SK-N-SH treated with all-trans-retinoic acid at 6 μM for 48 hours (cell line): ENCODE measurements at regions not wholly inside any gene's neighbourhood (a gene's known extent, or its start where the extent isn't known, plus 50 kb on each side); places are given as distances from the start of the nearest gene placed in this dataset.

ENCODE experiments used
- ATAC-seq: fragments of 200-7000 bp; cut with Tn5 transposase; 3 replicates; pipeline ENCODE4 v1.9.1; 2020; ENCODE audit warnings: mild to moderate bottlenecking, moderate library complexity
- ARNTL ChIP-seq: fragments of 450-650 bp; formaldehyde crosslinking; IDR thresholded peaks from 2 replicates; pipeline ENCODE4 v1.5.0; 2020; ENCODE audit warnings: low read depth, mild to moderate bottlenecking, moderate library complexity, borderline replicate concordance
- BACH2 ChIP-seq: fragments of 250-450 bp; sonication (Bioruptor Pico); IDR thresholded peaks from 2 replicates; pipeline ENCODE4 v1.9.0; 2021; ENCODE audit warnings: mild to moderate bottlenecking, borderline replicate concordance
- CSDC2 ChIP-seq: fragments of 250-450 bp; sonication (Bioruptor Pico); IDR thresholded peaks from 2 replicates; pipeline ENCODE4 v1.5.0; 2020; ENCODE audit warnings: mild to moderate bottlenecking, moderate library complexity
- ESRRG ChIP-seq: fragments of 250-450 bp; sonication (Bioruptor Pico); IDR thresholded peaks from 2 replicates; pipeline ENCODE4 v1.6.1; 2021; ENCODE audit warnings: mild to moderate bottlenecking
- GLIS3 ChIP-seq: fragments of 250-450 bp; sonication (Bioruptor Pico); IDR thresholded peaks from 2 replicates; pipeline ENCODE4 v1.5.0; 2020; ENCODE audit warnings: mild to moderate bottlenecking, moderate library complexity
- ISL1 ChIP-seq: fragments of 250-450 bp; sonication (Bioruptor Pico); IDR thresholded peaks from 2 replicates; pipeline ENCODE4 v2.1.2; 2022; ENCODE audit warnings: mild to moderate bottlenecking, moderate library complexity
- OSR1 ChIP-seq: fragments of 250-450 bp; sonication (Bioruptor Pico); IDR thresholded peaks from 2 replicates; pipeline ENCODE4 v1.8.0; 2022; ENCODE audit warnings: moderate library complexity, mild to moderate bottlenecking, inconsistent platforms
- PPARA ChIP-seq: fragments of 250-450 bp; sonication (Bioruptor Pico); IDR thresholded peaks from 2 replicates; pipeline ENCODE4 v1.5.0; 2020; ENCODE audit warnings: mild to moderate bottlenecking, borderline replicate concordance
- RARB ChIP-seq: fragments of 250-450 bp; sonication (Bioruptor Pico); IDR thresholded peaks from 2 replicates; pipeline ENCODE4 v1.8.0; 2021; ENCODE audit warnings: mild to moderate bottlenecking, moderate library complexity
- SNAI2 ChIP-seq: fragments of 250-450 bp; sonication (Bioruptor Pico); IDR thresholded peaks from 2 replicates; pipeline ENCODE4 v1.5.0; 2020; ENCODE audit warnings: mild to moderate bottlenecking, moderate library complexity
- TCF4 ChIP-seq: fragments of 250-450 bp; sonication (Bioruptor Pico); IDR thresholded peaks from 2 replicates; pipeline ENCODE4 v1.8.0; 2021; ENCODE audit warnings: mild to moderate bottlenecking, moderate library complexity, borderline replicate concordance
- TOX ChIP-seq: fragments of 250-450 bp; sonication (Bioruptor Pico); IDR thresholded peaks from 2 replicates; pipeline ENCODE4 v1.8.0; 2021; ENCODE audit warnings: mild to moderate bottlenecking, moderate library complexity, borderline replicate concordance
- ZC3H10 ChIP-seq: fragments of 250-450 bp; sonication (Bioruptor Pico); IDR thresholded peaks from 2 replicates; pipeline ENCODE4 v1.5.1; 2021; ENCODE audit warnings: mild to moderate bottlenecking, moderate library complexity
- ZFP3 ChIP-seq: fragments of 250-450 bp; sonication (Bioruptor Pico); IDR thresholded peaks from 2 replicates; pipeline ENCODE4 v1.5.0; 2020; ENCODE audit warnings: mild to moderate bottlenecking, moderate library complexity
- ZFP30 ChIP-seq: fragments of 450-650 bp; formaldehyde crosslinking; IDR thresholded peaks from 2 replicates; pipeline ENCODE4 v1.5.0; 2022; ENCODE audit warnings: mild to moderate bottlenecking, moderate library complexity
- ZNF565 ChIP-seq: fragments of 450-650 bp; formaldehyde crosslinking; conservative IDR thresholded peaks from 2 replicates; pipeline ENCODE4 v1.5.0; 2020; ENCODE audit warnings: low read depth, mild to moderate bottlenecking, moderate library complexity
- ZNF70 ChIP-seq: fragments of 450-650 bp; formaldehyde crosslinking; IDR thresholded peaks from 2 replicates; pipeline ENCODE4 v1.5.0; 2020; ENCODE audit warnings: mild to moderate bottlenecking, moderate library complexity
- ZNF8 ChIP-seq: fragments of 450-650 bp; formaldehyde crosslinking; IDR thresholded peaks from 2 replicates; pipeline ENCODE4 v1.5.0; 2020; ENCODE audit warnings: mild to moderate bottlenecking, moderate library complexity
- TF ChIP-seq, protein P1 (sequence below): fragments of 250-450 bp; sonication (Bioruptor Pico); IDR thresholded peaks from 2 replicates; pipeline ENCODE4 v1.5.1; 2021; ENCODE audit warnings: mild to moderate bottlenecking, moderate library complexity
- TF ChIP-seq, protein P2 (sequence below): fragments of 250-450 bp; sonication (Bioruptor Pico); IDR thresholded peaks from 2 replicates; pipeline ENCODE4 v1.5.0; 2020; ENCODE audit warnings: mild to moderate bottlenecking, moderate library complexity
- TF ChIP-seq, protein P3 (sequence below): fragments of 250-450 bp; sonication (Bioruptor Pico); IDR thresholded peaks from 2 replicates; pipeline ENCODE4 v1.5.1; 2020; ENCODE audit warnings: low read depth, mild to moderate bottlenecking, moderate library complexity

DNA sequence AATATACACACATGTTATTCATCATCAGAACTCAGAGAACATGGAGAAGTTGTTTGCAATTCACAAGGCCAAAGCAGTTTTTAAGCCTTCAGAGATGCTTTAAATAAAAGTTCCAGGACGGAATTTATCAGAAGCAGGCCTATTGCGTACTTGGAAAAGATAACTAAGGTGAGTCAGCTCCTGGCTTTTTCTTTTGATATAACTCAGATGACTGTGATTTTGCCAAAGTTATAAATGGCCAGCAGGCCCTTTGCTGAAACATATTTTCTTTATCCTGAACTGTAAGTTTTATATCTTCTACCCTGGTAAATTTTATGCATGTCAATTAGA, 55.0 kb upstream of the PLCB1 start:
- peak; percentile 78 for ATAC-seq
- TF ChIP-seq ISL1 (CRISPR knock-in tag) (peak; percentile 79), TOX (CRISPR knock-in tag) (peak; percentile 68; the same call in 1 of the 2 replicates), ZNF8 (CRISPR knock-in tag) (no peak), SNAI2 (no peak), ZFP3 (CRISPR knock-in tag) (no peak), ZFP30 (CRISPR knock-in tag) (no peak), PPARA (CRISPR knock-in tag) (no peak), OSR1 (CRISPR knock-in tag) (no peak)
- TF ChIP-seq, protein P1, sequence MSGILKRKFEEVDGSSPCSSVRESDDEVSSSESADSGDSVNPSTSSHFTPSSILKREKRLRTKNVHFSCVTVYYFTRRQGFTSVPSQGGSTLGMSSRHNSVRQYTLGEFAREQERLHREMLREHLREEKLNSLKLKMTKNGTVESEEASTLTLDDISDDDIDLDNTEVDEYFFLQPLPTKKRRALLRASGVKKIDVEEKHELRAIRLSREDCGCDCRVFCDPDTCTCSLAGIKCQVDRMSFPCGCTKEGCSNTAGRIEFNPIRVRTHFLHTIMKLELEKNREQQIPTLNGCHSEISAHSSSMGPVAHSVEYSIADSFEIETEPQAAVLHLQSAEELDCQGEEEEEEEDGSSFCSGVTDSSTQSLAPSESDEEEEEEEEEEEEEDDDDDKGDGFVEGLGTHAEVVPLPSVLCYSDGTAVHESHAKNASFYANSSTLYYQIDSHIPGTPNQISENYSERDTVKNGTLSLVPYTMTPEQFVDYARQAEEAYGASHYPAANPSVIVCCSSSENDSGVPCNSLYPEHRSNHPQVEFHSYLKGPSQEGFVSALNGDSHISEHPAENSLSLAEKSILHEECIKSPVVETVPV (CRISPR knock-in tag): no peak
- TF ChIP-seq, protein P2, sequence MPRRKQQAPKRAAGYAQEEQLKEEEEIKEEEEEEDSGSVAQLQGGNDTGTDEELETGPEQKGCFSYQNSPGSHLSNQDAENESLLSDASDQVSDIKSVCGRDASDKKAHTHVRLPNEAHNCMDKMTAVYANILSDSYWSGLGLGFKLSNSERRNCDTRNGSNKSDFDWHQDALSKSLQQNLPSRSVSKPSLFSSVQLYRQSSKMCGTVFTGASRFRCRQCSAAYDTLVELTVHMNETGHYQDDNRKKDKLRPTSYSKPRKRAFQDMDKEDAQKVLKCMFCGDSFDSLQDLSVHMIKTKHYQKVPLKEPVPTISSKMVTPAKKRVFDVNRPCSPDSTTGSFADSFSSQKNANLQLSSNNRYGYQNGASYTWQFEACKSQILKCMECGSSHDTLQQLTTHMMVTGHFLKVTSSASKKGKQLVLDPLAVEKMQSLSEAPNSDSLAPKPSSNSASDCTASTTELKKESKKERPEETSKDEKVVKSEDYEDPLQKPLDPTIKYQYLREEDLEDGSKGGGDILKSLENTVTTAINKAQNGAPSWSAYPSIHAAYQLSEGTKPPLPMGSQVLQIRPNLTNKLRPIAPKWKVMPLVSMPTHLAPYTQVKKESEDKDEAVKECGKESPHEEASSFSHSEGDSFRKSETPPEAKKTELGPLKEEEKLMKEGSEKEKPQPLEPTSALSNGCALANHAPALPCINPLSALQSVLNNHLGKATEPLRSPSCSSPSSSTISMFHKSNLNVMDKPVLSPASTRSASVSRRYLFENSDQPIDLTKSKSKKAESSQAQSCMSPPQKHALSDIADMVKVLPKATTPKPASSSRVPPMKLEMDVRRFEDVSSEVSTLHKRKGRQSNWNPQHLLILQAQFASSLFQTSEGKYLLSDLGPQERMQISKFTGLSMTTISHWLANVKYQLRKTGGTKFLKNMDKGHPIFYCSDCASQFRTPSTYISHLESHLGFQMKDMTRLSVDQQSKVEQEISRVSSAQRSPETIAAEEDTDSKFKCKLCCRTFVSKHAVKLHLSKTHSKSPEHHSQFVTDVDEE (CRISPR knock-in tag): no peak

DNA sequence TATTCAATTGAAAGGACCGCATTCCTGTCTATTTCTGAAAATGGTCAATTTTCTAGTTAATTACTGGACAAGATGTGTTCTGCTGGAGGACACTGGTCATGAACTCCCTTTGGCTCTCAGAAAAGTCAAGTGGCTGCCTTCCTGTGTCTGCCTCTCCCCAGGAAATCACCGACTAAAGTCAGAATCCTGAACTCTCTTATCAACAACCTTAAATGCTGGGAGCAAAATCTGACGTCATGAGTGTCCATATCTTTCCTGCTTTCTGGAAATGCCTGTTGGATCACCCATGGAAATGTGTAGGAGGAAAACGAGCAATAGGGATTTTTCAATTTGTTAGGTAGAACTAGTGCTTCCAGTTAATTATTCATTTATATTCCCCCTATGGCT, 53.5 kb upstream of the PLCB1 start:
- TF ChIP-seq ZFP3 (CRISPR knock-in tag) (0 out of 2 replicates have a peak, but pooled peaks have one; percentile 18), OSR1 (CRISPR knock-in tag) (no peak)
- ATAC-seq: no peak

DNA sequence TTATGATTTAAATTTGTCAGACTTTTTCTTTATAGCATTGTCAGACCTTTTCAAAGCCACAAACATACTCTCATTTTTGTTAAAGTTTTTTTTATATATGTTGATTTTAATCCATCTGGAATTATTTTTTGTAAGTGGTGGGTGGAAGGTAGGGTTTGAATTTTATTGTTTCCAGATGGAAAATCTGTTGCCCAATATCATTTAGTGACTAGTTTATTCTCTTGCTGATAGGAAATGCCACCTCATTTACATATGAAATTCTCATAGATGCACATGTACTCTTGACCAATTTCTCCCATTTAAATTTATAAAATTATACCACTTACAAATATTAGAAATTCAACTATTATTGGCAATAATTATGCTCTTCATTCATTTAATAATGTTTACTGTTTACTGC, 52.1 kb upstream of the PLCB1 start:
- ATAC-seq: no peak
- no peak for TF ChIP-seq ARNTL (CRISPR knock-in tag)
- no peak for TF ChIP-seq ZNF70 (CRISPR knock-in tag)
- no peak for TF ChIP-seq GLIS3 (CRISPR knock-in tag)

DNA sequence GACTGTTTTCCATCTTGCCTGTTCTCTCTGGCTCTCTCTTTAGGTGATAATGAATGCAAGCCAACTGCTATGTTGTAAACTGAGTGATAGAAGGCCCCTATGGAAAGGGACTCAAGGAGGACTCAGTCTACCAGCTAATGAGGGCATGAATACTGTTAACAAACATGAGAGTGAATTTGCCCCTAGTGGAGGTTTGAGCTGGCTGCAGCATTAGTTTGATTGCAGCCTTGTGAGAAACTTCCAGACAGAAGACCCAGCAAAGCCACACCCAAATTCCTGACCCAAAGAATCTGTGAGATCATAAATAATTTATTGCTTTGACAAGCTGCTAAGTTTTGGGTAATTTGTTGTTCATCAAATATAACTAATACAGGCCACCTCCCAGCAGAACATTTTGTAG, 50.0 kb upstream of the PLCB1 start:
- TF ChIP-seq ZC3H10 (CRISPR knock-in tag) (no peak), BACH2 (CRISPR knock-in tag) (no peak), GLIS3 (CRISPR knock-in tag) (no peak), ZFP3 (CRISPR knock-in tag) (no peak), OSR1 (CRISPR knock-in tag) (no peak), ESRRG (no peak), ISL1 (CRISPR knock-in tag) (no peak), ARNTL (CRISPR knock-in tag) (no peak), ZFP30 (CRISPR knock-in tag) (no peak), RARB (CRISPR knock-in tag) (no peak), CSDC2 (CRISPR knock-in tag) (no peak), TOX (CRISPR knock-in tag) (no peak), TCF4 (CRISPR knock-in tag) (no peak), ZNF565 (CRISPR knock-in tag) (no peak)
- TF ChIP-seq, protein P3, sequence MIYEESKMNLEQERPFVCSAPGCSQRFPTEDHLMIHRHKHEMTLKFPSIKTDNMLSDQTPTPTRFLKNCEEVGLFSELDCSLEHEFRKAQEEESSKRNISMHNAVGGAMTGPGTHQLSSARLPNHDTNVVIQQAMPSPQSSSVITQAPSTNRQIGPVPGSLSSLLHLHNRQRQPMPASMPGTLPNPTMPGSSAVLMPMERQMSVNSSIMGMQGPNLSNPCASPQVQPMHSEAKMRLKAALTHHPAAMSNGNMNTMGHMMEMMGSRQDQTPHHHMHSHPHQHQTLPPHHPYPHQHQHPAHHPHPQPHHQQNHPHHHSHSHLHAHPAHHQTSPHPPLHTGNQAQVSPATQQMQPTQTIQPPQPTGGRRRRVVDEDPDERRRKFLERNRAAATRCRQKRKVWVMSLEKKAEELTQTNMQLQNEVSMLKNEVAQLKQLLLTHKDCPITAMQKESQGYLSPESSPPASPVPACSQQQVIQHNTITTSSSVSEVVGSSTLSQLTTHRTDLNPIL (CRISPR knock-in tag): no peak
- ATAC-seq: 0 out of 3 replicates have a peak, but pooled peaks have one; percentile 34
